ENCODE measurements at regions not wholly inside any gene's neighbourhood (a gene's known extent, or its start where the extent isn't known, plus 50 kb on each side); places are given as distances from the start of the nearest gene placed in this dataset.
A peak's percentile ranks its signal among the peaks of the same experiment; 100 is the strongest.

GRCh38 chr20:39986173-39986904 lies 702.7 kb downstream of the MAFB start:
- DNase-seq (ENCODE audit: low read depth): peak; percentile 58
- H3K4me3 ChIP-seq (ENCODE audit: control insufficient read depth, low read depth, low read length): no peak overlapping the region
- no peak for TF ChIP-seq CTCF (conservative IDR thresholded peaks at IDR 0.05; ENCODE audit: control insufficient read depth, insufficient read depth, low read depth, low read length)

GRCh38 chr20:39985271-39985827 lies 703.7 kb downstream of the MAFB start:
- no peak overlapping the region for H3K4me3 ChIP-seq (ENCODE audit: control insufficient read depth, low read depth, low read length)
- DNase-seq (ENCODE audit: low read depth): no peak
- TF ChIP-seq CTCF (conservative IDR thresholded peaks at IDR 0.05; ENCODE audit: control insufficient read depth, insufficient read depth, low read depth, low read length): no peak

- no peak for TF ChIP-seq CTCF (conservative IDR thresholded peaks at IDR 0.05; ENCODE audit: control insufficient read depth, insufficient read depth, low read depth, low read length)
- DNase-seq (ENCODE audit: low read depth): no peak
- no peak overlapping the region for H3K4me3 ChIP-seq (ENCODE audit: control insufficient read depth, low read depth, low read length)
Observed at GRCh38 chr20:39983655-39984054, 705.4 kb downstream of the MAFB start.

GRCh38 chr20:39983183-39983582 lies 705.9 kb downstream of the MAFB start:
- DNase-seq (ENCODE audit: low read depth): no peak
- no peak overlapping the region for H3K4me3 ChIP-seq (ENCODE audit: control insufficient read depth, low read depth, low read length)
- TF ChIP-seq CTCF (conservative IDR thresholded peaks at IDR 0.05; ENCODE audit: control insufficient read depth, insufficient read depth, low read depth, low read length): no peak

- no peak for DNase-seq (ENCODE audit: low read depth)
- H3K4me3 ChIP-seq (ENCODE audit: control insufficient read depth, low read depth, low read length): no peak overlapping the region
- no peak for TF ChIP-seq CTCF (conservative IDR thresholded peaks at IDR 0.05; ENCODE audit: control insufficient read depth, insufficient read depth, low read depth, low read length)
Observed at GRCh38 chr20:39974966-39975501, 714.0 kb downstream of the MAFB start.

- TF ChIP-seq CTCF (conservative IDR thresholded peaks at IDR 0.05; ENCODE audit: control insufficient read depth, insufficient read depth, low read depth, low read length): no peak
- DNase-seq (ENCODE audit: low read depth): no peak
- no peak overlapping the region for H3K4me3 ChIP-seq (ENCODE audit: control insufficient read depth, low read depth, low read length)
Observed at GRCh38 chr20:39968495-39968894, 720.5 kb downstream of the MAFB start.
